Right kidney (tissue), 1 donor: ENCODE measurements at regions not wholly inside any gene's neighbourhood (a gene's known extent, or its start where the extent isn't known, plus 50 kb on each side); places are given as distances from the start of the nearest gene placed in this dataset.
"Not testable (repeated sequence)": the region's sequence is repeated elsewhere in the genome, so short reads cannot be mapped to it uniquely, and the experiment has no call there.

Experiments used
- DNase-seq: peaks from one replicate; pipeline ENCODE4 v3.0.0-alpha.2; 2016

GRCh38 chr4:190118519-190118918 lies 54.2 kb downstream of the DBET start:
- not testable (repeated sequence) for DNase-seq

GRCh38 chr4:190119474-190119873 lies 54.1 kb upstream of the DUX4 start:
- DNase-seq, result not testable (repeated sequence)

- not testable (repeated sequence) for DNase-seq
Observed at GRCh38 chr4:190120111-190120514, 53.5 kb upstream of the DUX4 start.

- DNase-seq, result not testable (repeated sequence)
Observed at GRCh38 chr4:190120537-190121001, 53.0 kb upstream of the DUX4 start.

- not testable (repeated sequence) for DNase-seq
Observed at GRCh38 chr4:190121076-190121671, 52.4 kb upstream of the DUX4 start.

- no peak for DNase-seq
Observed at GRCh38 chr4:190121759-190122158, 51.8 kb upstream of the DUX4 start.

GRCh38 chr4:190122161-190123142 lies 51.1 kb upstream of the DUX4 start:
- DNase-seq, result peak; percentile 12
